CD4-positive, alpha-beta T cell treated with Interleukin-21 for 1 hour (primary cell): ENCODE measurements at regions not wholly inside any gene's neighbourhood (a gene's known extent, or its start where the extent isn't known, plus 50 kb on each side); places are given as distances from the start of the nearest gene placed in this dataset.
"Not testable (repeated sequence)": the region's sequence is repeated elsewhere in the genome, so short reads cannot be mapped to it uniquely, and the experiment has no call there.

Source experiments
- DNase-seq: peaks from one replicate; pipeline ENCODE4 v3.0.0-alpha.2; 2020

- DNase-seq = no peak
Observed at GRCh38 chr9:3773362-3774060, 247.7 kb upstream of the RFX3 start.

GRCh38 chr9:3769646-3770045 is 243.8 kb upstream of the RFX3 start:
- DNase-seq = no peak

- no peak for DNase-seq
Observed at GRCh38 chr9:3768712-3769457, 243.1 kb upstream of the RFX3 start.

- no peak for DNase-seq
Observed at GRCh38 chr9:3768286-3768685, 242.5 kb upstream of the RFX3 start.

GRCh38 chr9:3762076-3762475 is 236.3 kb upstream of the RFX3 start:
- DNase-seq = no peak

GRCh38 chr9:3760031-3760430 is 234.2 kb upstream of the RFX3 start:
- DNase-seq = no peak

- DNase-seq = no peak
Observed at GRCh38 chr9:3758816-3759576, 233.2 kb upstream of the RFX3 start.

GRCh38 chr9:3756071-3756470 is 230.3 kb upstream of the RFX3 start:
- DNase-seq = no peak

- no peak for DNase-seq
Observed at GRCh38 chr9:3751125-3751758, 225.4 kb upstream of the RFX3 start.

GRCh38 chr9:3750321-3750720 is 224.5 kb upstream of the RFX3 start:
- no peak for DNase-seq

- no peak for DNase-seq
Observed at GRCh38 chr9:3746296-3747275, 220.8 kb upstream of the RFX3 start.

- no peak for DNase-seq
Observed at GRCh38 chr9:3743901-3744413, 218.2 kb upstream of the RFX3 start.

- DNase-seq = no peak
Observed at GRCh38 chr9:3742586-3742985, 216.8 kb upstream of the RFX3 start.

- DNase-seq = no peak
Observed at GRCh38 chr9:3741729-3742128, 215.9 kb upstream of the RFX3 start.

- DNase-seq = no peak
Observed at GRCh38 chr9:3740690-3741419, 215.1 kb upstream of the RFX3 start.

GRCh38 chr9:3736161-3736560 is 210.4 kb upstream of the RFX3 start:
- no peak for DNase-seq

GRCh38 chr9:3735251-3735650 is 209.4 kb upstream of the RFX3 start:
- DNase-seq = no peak

- not testable (repeated sequence) for DNase-seq
Observed at GRCh38 chr9:3733527-3734262, 207.9 kb upstream of the RFX3 start.

- DNase-seq = no peak
Observed at GRCh38 chr9:3733039-3733408, 207.2 kb upstream of the RFX3 start.
